AML-193 (cell line): ENCODE measurements at regions not wholly inside any gene's neighbourhood (a gene's known extent, or its start where the extent isn't known, plus 50 kb on each side); places are given as distances from the start of the nearest gene placed in this dataset.

Experiments used
- DNase-seq, 2 experiments: peaks; one replicate each; lab custom pipeline; 2025; lab: John Stamatoyannopoulos, UW

- DNase-seq = no peak
Observed at GRCh38 chr7:125668321-125668993, 738.8 kb upstream of the POT1 start.

GRCh38 chr7:125664625-125665024 lies 735.0 kb upstream of the POT1 start:
- no peak for DNase-seq

GRCh38 chr7:125663961-125664360 lies 734.3 kb upstream of the POT1 start:
- no peak for DNase-seq

- no peak for DNase-seq
Observed at GRCh38 chr7:125661677-125662076, 732.1 kb upstream of the POT1 start.

- DNase-seq = no peak
Observed at GRCh38 chr7:125661006-125661405, 731.4 kb upstream of the POT1 start.

DNA sequence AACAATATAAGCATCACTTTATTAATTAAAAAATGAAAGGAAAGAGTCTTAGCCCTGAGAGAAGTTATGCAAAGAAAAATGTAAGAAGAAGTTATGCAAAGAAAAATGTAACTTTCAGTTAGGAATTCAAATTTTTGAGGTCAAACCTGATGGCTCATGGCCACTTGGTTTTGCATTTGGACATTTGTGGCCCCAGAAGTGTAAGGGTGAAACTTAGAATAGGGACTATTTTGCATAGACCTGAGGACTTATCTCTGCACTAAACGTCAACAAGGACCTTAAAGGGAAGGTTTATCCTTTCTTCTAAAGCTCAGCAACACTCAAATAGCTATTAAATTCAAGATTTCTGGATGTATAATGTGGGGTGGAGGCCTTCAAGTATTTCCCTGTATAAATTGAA lies 724.5 kb upstream of the POT1 start:
- DNase-seq = no peak

DNA sequence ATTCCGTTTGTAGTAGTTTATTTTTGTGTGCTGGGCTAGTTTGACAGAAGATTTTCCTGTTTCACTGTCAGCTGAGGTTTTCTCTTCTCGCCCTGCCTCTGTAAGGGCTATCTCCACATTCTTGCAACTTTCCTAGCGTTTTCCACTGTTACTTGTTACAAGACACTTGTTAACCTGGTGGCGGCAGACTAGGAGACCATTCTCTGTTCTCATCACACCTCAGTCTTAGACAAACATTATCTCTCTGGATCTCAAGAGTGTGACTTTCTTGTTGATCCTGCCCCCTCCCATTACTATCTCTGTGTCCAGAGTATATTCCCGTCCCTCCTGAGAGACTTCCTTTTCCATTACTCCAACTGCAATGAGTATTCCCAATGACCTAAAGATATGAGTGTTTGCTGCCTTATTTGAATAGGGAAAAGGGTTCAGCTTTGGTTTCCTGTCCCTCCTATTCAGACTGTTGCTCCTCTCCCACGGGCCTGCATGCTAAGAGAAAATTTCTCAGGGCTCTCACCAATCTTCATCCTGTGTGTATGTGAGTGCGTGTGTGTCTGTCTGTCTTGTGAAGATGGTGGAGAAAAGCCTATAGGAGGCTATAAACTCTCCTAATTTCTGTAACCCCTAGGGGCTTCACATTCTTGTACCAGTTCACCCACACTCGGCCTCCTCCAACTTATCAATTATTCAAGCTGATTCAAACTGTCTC lies 722.4 kb upstream of the POT1 start:
- DNase-seq = no peak

GRCh38 chr7:125648543-125648942 lies 718.9 kb upstream of the POT1 start:
- no peak for DNase-seq

GRCh38 chr7:125645770-125646169 lies 716.1 kb upstream of the POT1 start:
- no peak for DNase-seq

DNA sequence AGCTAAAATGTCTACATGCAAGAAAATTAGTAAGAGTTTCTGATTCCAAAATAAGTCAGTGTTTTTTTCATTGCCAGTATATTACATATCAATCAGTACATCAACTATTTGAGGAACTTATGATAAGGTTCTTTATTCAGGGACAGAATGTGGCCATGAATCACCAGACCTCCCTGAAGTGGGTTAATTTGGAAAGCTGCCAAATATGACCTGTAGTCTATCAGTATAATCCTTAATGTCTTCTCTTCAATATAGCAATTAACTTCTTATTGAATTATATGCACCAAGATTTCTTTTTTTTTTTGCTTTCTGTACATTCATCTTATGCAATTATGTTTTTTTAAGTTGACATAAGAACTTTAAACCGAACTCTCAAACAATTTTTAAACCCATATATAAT lies 714.5 kb upstream of the POT1 start:
- no peak for DNase-seq

DNA sequence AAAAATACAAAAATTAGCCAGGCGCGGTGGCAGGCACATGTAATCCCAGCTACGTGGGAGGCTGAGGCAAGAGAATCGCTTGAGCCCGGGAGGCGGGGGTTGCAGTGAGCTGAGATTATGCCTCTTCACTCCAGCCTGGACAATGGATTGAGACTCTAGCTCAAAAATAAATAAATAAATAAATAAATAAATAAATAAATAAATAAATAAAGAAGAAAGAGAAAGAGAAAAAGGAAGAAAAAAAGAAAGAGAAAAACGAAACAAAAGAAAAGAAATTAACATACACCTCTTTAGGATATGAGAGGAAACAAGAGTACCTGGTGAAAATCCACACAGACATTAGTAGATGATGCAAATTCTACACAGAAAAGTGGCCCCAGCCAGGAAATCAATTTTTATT lies 713.7 kb upstream of the POT1 start:
- DNase-seq = no peak

DNA sequence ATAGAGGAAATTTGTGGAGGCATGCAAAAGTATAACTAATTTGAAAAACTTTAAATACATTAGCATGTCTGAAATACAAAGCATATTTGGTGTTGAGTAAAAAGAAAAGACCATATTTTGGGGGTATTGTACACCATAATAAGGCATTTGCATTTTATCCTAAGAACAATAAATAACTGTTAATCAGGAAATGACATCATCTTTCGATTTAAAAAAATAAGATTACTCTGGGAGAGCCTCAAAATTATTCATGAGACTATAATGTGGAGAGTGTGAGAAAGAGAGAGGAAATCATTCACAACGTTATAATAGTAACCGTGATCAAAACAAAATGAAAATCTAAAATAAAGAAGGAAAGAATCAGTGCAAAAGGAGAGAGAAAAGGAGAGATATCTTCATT lies 712.3 kb upstream of the POT1 start:
- DNase-seq = no peak

DNA sequence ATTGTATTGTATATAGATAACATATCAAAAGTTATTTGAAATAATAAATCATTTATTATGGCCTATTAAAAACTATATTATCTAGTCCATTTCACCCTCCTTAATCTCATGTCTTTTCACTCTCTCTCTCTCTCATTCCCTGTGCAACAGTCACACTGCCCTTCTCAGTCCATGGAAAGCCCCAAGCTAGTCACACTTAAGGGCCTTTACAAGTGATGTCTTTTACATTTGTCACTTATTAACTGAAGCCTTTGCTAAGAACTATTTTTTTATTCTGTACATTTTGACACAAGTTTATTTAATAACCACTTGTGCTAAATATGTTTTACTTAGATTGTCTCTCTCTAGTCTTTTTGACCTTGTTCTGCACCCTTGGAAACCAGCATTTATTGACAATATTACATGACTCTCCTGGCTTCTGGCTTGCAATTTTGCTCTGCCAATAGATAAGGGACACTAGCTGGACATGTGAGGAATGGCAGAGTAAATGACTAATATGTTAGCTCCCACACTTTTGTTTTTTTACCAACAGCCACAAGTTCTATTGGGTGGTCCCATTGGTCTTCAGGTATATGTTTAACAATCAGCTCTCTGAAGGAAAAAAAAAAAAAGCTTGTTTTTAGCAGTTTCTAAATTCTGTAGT lies 706.8 kb upstream of the POT1 start:
- DNase-seq = no peak

DNA sequence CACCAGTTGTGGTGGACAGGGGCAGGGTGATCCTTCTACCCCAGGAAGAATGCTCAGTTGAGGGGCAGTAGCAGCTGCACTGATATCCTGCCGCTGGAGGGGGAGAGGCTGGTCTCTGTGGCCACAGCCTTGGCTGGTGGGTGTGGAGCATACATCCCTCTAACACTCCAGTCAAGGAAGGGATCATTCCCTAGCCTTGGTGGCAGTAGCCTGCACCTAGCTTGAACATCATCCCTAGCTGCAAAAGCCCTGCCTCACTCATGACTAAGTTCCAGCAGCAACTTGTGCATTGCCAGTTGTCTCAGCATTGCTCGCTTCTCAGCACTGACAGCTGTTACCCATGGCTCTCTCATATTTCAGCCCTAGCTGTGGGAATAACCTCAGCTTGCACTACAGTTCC lies 688.9 kb upstream of the POT1 start:
- no peak for DNase-seq

DNA sequence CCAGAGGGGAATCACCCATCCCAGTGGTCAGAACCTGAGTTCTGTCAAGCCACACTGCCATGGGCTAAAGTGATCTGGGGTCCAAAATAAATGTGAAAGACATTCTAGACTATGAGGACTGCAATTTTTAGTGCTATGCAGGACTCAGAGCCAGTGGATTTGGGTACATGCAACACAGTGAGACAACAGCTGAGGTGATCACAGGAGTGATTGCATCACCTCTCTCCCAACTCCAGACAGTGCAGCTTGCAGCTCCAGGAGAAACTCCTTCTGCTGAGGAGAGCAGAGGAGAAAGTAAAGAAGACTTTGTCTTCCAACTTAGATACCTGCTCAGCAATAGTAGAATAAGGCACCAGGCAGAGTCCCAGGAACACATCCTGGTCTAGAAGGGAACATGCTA lies 682.0 kb upstream of the POT1 start:
- DNase-seq = no peak

DNA sequence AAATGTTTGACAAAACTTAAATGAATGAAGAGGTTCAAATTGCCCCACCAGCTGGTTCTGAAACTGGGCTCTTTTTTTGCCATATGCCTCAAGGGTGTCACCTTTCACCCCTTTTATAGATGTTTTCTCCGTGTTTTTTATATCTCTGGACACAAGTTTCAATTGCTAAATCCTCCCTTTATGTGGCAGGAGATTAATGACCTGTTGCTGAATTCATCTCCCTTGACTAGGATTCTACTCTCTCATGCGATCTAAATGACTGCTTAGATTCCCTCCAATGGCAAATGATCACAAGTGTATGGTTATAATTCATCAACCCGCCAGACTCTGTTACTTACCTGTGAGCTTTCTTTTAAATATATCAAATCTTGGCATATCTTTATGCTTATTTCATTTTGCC lies 677.0 kb upstream of the POT1 start:
- DNase-seq = no peak

DNA sequence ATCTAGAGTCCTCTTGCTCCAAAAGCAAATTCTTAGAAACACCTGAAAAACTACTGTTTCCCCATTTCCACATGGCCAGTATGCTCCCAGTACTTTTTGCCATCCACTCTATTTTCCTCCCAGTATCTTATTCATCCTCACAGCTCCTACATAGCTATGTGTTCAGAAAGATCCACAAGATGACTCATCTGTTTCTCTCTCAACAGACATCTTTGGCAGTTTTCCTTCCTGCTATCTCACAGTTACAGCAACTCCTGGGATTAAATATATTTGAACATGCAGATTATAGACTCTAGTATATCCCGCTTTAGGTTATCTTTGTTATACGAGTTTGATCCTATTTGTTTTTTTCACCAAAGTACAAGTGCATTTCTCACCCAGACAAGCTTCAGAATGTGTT lies 675.6 kb upstream of the POT1 start:
- no peak for DNase-seq

GRCh38 chr7:125602441-125602840 lies 672.8 kb upstream of the POT1 start:
- DNase-seq = no peak

- DNase-seq = no peak
Observed at GRCh38 chr7:125599387-125599786, 669.8 kb upstream of the POT1 start.

DNA sequence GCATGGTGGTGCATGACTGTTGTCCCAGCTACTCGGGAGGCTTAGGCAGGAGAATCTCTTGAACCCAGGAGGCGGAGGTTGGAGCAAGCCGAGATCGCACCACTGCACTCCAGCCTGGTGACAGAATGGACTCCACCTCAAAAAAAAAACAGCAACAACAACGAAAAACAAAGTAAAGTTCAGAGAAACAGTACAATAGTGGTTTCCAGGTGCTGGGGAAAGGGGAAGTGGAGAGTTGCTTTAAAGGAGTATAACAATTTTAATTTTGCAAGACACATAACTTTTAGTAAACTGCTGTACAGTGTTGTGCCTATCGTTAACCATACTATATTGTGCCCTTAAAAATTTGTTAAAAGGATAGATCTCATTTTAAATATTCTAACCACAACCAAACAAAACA lies 662.7 kb upstream of the POT1 start:
- DNase-seq = no peak

DNA sequence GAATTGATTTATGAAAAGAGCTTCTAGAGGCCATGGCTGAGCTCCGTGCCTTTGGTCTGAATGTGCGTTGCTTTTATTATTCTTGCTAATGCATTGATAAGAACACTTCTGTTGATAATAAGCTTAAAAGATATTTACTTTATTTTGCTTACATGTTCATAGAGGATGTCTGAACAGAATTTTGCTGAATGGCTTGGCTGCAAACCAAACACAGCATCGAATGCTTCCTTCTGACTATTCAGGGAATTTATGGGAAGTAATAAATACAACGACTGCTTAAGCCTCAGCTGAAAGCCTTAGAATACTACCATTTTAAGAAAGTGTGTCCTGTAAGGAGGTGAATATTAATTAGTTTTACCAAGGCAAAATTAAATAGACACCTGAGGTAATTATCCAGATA lies 643.5 kb upstream of the POT1 start:
- no peak for DNase-seq

GRCh38 chr7:125572414-125572813 lies 642.8 kb upstream of the POT1 start:
- no peak for DNase-seq

DNA sequence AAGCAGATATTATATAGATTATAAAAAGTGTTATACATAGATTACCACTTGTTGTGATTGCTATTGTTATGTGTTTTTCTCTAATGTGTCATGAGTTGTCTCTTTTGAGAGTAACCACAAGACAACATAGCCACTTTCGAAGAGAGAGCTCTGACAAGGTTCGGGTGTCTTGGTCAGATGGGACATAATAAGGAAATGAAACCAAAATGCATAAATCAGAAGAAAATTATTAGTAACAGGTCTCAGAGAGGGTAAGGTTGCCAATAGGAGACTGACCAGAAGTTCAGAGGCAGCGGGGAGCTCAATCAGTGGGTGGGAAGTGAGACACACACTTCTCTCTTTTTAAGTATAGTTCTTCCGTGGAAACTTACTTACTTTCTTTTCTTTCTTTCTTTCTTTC lies 639.2 kb upstream of the POT1 start:
- no peak for DNase-seq

DNA sequence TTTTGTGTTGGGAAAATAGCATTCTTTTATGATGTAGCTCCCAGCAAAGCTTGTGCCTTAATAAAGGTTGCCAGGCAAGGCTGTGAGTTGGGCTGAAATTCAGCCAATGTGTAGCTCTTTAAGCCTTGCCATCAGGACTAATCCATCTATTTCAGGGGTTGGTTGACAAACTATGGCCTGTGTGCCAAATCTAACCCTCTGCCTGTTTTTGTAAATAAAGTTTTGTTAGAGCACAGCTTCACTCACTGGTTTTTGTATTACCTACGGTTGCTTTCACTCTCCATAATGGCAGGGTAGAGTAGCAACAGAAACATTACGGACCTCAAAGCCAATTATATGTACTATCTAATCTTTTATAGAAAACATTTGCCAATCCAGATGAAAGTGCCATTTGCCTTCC lies 638.1 kb upstream of the POT1 start:
- DNase-seq = no peak
